Activated B cell treated with CpG ODN at 0.5 μM for 24 hours (primary cell): ENCODE measurements at regions not wholly inside any gene's neighbourhood (a gene's known extent, or its start where the extent isn't known, plus 50 kb on each side); places are given as distances from the start of the nearest gene placed in this dataset.

ENCODE experiments used
- ATAC-seq: fragments of 200-7000 bp; cut with Tn5 transposase; one replicate; pipeline ENCODE4 v1.10.0; 2021; ENCODE audit warnings: low read depth, mild to moderate bottlenecking, moderate library complexity
- CTCF ChIA-PET: fragments of 350-600 bp; sonication (Branson Sonifier 250); formaldehyde crosslinking; loops from one replicate; lab custom pipeline; 2021; ENCODE audit warnings: antibody characterized with exemption; lab: Charles Lee
- POLR2A ChIA-PET: fragments of 350-600 bp; sonication (Branson Sonifier 250); formaldehyde crosslinking; loops from one replicate; lab custom pipeline; 2021; ENCODE audit warnings: antibody characterized with exemption; lab: Charles Lee
- DNase-seq: peaks from one replicate; pipeline ENCODE4 v3.0.0; 2022
- H3K27ac Mint-ChIP-seq: one replicate; pipeline ENCODE4 v1.8.0; 2020; ENCODE audit warnings: mixed read lengths
- H3K27me3 Mint-ChIP-seq: one replicate; pipeline ENCODE4 v1.8.0; 2021; ENCODE audit warnings: mixed read lengths
- H3K36me3 Mint-ChIP-seq: one replicate; pipeline ENCODE4 v1.8.0; 2021; ENCODE audit warnings: low read depth, mixed read lengths
- H3K4me1 Mint-ChIP-seq: one replicate; pipeline ENCODE4 v1.8.0; 2021; ENCODE audit warnings: mixed read lengths
- H3K4me3 Mint-ChIP-seq: one replicate; pipeline ENCODE4 v1.8.0; 2020; ENCODE audit warnings: mild to moderate bottlenecking, mixed read lengths
- H3K9me3 Mint-ChIP-seq: one replicate; pipeline ENCODE4 v1.8.0; 2020; ENCODE audit warnings: mixed read lengths
- intact Hi-C: fragments of 100-400 bp; cut with micrococcal nuclease; formaldehyde crosslinking; loops from one replicate; pipeline ENCODE4 v1.15.1; 2024
- TF ChIP-seq, protein P1 (sequence below): fragments of 200-600 bp; IDR thresholded peaks from one replicate; pipeline ENCODE4 v1.8.0; 2022; ENCODE audit warnings: antibody characterized with exemption, mild to moderate bottlenecking

DNA sequence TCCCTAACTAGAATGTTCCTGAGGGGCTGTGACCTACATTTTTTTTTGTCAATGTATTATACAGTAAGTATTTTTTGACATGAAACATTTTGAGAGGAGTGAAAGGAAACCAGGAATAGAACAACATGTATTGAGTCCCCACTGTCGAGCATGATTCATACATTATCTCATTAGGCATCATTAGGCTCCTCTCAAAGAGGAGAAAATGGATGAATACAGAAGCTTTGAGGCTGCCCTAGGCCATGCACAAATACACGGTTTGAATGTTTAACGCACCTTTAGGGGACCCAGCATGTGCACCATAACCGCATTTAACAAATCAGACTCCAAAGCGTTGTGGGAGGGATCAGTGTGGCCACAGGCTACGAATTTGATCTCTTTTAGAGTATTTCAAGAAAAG lies 87.8 kb downstream of the TBXT start:
- peaks cover 2% of the 10 kb centered on the region for H3K27me3 Mint-ChIP-seq
- no peaks in the 10 kb centered on the region for H3K4me1 Mint-ChIP-seq
- ChIA-PET POLR2A (no interaction called here), CTCF (no interaction called here)
- no peaks in the 10 kb centered on the region for H3K9me3 Mint-ChIP-seq
- DNase-seq (no peak), ATAC-seq (no peak)
- H3K4me3 Mint-ChIP-seq: no peak overlapping the region
- TF ChIP-seq, protein P1, sequence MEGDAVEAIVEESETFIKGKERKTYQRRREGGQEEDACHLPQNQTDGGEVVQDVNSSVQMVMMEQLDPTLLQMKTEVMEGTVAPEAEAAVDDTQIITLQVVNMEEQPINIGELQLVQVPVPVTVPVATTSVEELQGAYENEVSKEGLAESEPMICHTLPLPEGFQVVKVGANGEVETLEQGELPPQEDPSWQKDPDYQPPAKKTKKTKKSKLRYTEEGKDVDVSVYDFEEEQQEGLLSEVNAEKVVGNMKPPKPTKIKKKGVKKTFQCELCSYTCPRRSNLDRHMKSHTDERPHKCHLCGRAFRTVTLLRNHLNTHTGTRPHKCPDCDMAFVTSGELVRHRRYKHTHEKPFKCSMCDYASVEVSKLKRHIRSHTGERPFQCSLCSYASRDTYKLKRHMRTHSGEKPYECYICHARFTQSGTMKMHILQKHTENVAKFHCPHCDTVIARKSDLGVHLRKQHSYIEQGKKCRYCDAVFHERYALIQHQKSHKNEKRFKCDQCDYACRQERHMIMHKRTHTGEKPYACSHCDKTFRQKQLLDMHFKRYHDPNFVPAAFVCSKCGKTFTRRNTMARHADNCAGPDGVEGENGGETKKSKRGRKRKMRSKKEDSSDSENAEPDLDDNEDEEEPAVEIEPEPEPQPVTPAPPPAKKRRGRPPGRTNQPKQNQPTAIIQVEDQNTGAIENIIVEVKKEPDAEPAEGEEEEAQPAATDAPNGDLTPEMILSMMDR: no peak
- no peaks in the 10 kb centered on the region for H3K36me3 Mint-ChIP-seq
- H3K27ac Mint-ChIP-seq: no peak overlapping the region
- intact Hi-C loops: no loop called here

DNA sequence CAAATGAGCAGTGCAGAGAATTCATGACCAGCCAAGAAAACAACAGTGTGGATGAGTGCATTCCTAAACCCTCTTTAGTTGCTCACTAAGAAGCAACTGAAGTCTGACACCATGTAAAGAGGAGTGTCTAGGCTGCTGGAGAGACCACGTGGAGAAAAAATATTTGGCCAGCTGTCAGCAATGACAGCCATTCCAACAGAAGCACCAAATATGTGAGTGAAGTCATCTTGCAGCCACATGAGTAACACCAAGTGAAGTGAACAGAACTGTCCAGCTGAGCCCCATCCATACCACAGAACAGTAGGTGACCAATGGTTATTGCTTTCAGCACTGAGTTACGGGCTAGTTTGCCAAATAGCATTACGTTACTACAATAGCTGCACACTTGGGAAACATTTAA lies 89.4 kb downstream of the TBXT start:
- ATAC-seq (no peak), DNase-seq (no peak)
- ChIA-PET POLR2A (no interaction called here), CTCF (interaction anchor here (0.6 kb wide), 1 partner anchor 1974 kb away, joined by 3 read pairs; no protein-coding TSS in a partner anchor)
- Mint-ChIP-seq H3K27ac (no peak overlapping the region), H3K27me3 (peaks cover 4% of the 10 kb centered on the region), H3K4me3 (no peak overlapping the region), H3K4me1 (no peaks in the 10 kb centered on the region), H3K9me3 (no peaks in the 10 kb centered on the region), H3K36me3 (no peaks in the 10 kb centered on the region)
- intact Hi-C loops: no loop called here
- TF ChIP-seq, protein P1: no peak

DNA sequence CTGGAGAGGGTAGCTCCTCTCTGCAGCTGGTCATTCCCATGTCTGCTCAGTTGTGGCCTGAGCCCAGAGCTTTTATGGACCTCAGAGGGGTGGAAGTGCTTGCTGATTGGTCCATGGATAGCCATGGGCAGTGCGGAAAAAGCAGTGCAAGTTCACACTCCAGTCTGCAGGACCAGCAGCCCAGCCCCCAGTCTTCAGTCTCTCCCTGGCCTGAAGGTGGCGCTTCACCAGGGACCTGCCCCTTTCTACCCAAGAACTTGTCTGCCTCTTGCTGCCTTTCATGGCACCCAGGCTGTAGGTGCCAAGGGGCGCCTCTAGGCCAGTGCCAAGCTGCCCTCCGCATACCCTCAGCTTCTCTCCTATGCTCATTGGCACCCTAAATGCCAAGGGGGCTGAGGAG lies 91.0 kb downstream of the TBXT start:
- Mint-ChIP-seq H3K36me3 (no peaks in the 10 kb centered on the region), H3K27ac (no peak overlapping the region), H3K4me1 (no peaks in the 10 kb centered on the region), H3K9me3 (no peaks in the 10 kb centered on the region), H3K4me3 (no peak overlapping the region), H3K27me3 (peaks cover 4% of the 10 kb centered on the region)
- DNase-seq: no peak
- ChIA-PET CTCF (no interaction called here), POLR2A (no interaction called here)
- ATAC-seq: no peak
- TF ChIP-seq, protein P1: no peak
- intact Hi-C loops: no loop called here

DNA sequence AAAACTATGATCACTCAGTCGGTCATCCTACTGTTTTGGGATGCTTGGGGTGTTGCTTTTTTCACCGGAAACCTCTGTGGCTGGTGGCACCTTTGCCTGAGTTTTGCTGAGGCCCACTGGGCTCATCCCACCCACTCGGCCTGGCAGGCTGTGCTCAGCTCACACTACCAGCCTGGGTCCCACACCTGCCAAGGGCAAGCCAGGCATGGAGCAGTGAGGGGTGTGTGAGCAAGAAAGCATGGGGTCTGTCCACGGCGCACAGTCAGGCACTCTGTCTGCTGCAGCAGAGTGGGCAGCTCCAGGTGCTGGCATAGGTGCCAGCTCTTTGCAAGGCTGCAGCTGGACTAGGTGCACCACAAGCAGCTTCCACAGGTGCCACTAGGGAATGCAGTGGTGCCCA lies 91.7 kb downstream of the TBXT start:
- POLR2A ChIA-PET: no interaction called here
- DNase-seq: no peak
- CTCF ChIA-PET: no interaction called here
- ATAC-seq: no peak
- peaks cover 4% of the 10 kb centered on the region for H3K27me3 Mint-ChIP-seq
- H3K27ac Mint-ChIP-seq: no peak overlapping the region
- intact Hi-C loops: no loop called here
- H3K4me1 Mint-ChIP-seq: no peaks in the 10 kb centered on the region
- no peaks in the 10 kb centered on the region for H3K9me3 Mint-ChIP-seq
- H3K36me3 Mint-ChIP-seq: no peaks in the 10 kb centered on the region
- no peak overlapping the region for H3K4me3 Mint-ChIP-seq
- TF ChIP-seq, protein P1: no peak

DNA sequence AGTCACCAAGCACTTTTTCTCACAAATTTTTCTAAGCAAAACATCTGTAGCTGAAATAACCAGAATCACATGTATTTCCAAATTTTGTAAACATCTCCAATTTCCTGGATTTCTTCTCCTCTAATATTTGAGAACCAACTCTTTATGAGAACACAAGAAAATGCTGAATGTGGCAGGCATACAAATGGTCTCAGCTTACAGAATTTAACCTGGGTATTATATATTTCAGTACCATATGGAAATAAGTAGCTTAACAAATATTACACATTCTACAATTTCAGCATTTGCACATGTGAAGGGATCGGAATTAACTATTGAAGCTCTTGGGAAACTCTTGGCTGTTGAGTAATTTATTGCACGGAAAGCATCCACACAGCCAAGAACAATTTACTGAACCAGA lies 92.5 kb downstream of the TBXT start:
- Mint-ChIP-seq H3K36me3 (no peaks in the 10 kb centered on the region), H3K4me3 (no peak overlapping the region), H3K4me1 (no peaks in the 10 kb centered on the region), H3K27ac (no peak overlapping the region), H3K27me3 (peaks cover 4% of the 10 kb centered on the region), H3K9me3 (peaks cover 2% of the 10 kb centered on the region)
- ATAC-seq (no peak), DNase-seq (no peak)
- ChIA-PET POLR2A (no interaction called here), CTCF (no interaction called here)
- TF ChIP-seq, protein P1: no peak
- intact Hi-C loops: no loop called here
